Hematopoietic multipotent progenitor cell treated with erythropoietin and hydrocortisone succinate and interleukin-3 and kit ligand, for 8 days (in vitro differentiated cells): ENCODE measurements at regions not wholly inside any gene's neighbourhood (a gene's known extent, or its start where the extent isn't known, plus 50 kb on each side); places are given as distances from the start of the nearest gene placed in this dataset.
"Not testable (repeated sequence)": the region's sequence is repeated elsewhere in the genome, so short reads cannot be mapped to it uniquely, and the experiment has no call there.

Source experiments
- DNase-seq: peaks from one replicate; pipeline ENCODE4 v3.0.0-alpha.2; 2015

- DNase-seq: no peak
Observed at GRCh38 chr6:66161546-66162108, 454.6 kb upstream of the EYS start.

GRCh38 chr6:66159937-66160336 lies 452.9 kb upstream of the EYS start:
- DNase-seq: no peak

- no peak for DNase-seq
Observed at GRCh38 chr6:66153247-66153646, 446.2 kb upstream of the EYS start.

- DNase-seq: no peak
Observed at GRCh38 chr6:66149132-66149531, 442.1 kb upstream of the EYS start.

- DNase-seq: no peak
Observed at GRCh38 chr6:66145867-66146266, 438.8 kb upstream of the EYS start.

- no peak for DNase-seq
Observed at GRCh38 chr6:66134021-66134420, 427.0 kb upstream of the EYS start.

- no peak for DNase-seq
Observed at GRCh38 chr6:66128656-66129055, 421.6 kb upstream of the EYS start.

GRCh38 chr6:66128243-66128642 lies 421.2 kb upstream of the EYS start:
- no peak for DNase-seq

DNA sequence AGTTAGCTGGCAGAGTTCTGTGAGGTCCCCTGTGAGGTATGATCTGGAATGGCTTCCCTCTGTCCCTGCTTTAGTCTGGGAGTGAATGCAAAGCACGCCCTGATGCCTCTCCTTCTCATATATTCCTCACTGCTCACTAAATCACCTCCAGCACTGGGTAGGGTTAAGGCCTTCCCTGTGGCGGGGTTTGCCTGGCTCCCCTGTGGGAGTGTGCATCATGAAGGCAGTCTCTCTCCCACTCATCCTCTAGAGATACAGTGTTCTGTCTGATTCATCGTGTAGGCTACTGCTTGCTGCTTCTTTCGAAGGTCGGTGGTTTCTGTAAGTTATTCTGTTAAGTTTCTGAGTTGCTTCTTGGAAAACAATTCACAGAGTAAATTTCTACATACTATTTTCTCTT lies 420.0 kb upstream of the EYS start:
- no peak for DNase-seq

GRCh38 chr6:66126358-66126757 lies 419.3 kb upstream of the EYS start:
- DNase-seq: no peak

DNA sequence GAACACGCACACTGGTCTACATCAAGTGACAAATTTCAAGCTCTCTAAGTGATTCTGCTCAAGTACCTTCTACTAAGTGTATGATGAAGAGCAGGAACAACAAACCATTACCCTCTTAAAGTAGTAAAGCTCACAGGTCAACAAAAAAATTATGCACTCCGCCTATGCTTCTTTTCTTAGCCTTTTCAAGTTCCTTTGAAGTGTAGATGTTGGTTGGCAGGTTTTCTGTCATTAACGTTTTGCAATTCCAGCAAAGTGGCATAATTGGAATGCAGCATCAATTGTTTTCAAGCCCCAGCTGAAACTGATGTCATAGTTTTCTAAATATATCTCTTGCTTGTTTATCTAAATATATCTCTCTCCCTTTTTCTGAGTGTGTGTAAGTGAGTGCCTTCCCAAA lies 396.9 kb upstream of the EYS start:
- no peak for DNase-seq

- no peak for DNase-seq
Observed at GRCh38 chr6:66103354-66103753, 396.3 kb upstream of the EYS start.

DNA sequence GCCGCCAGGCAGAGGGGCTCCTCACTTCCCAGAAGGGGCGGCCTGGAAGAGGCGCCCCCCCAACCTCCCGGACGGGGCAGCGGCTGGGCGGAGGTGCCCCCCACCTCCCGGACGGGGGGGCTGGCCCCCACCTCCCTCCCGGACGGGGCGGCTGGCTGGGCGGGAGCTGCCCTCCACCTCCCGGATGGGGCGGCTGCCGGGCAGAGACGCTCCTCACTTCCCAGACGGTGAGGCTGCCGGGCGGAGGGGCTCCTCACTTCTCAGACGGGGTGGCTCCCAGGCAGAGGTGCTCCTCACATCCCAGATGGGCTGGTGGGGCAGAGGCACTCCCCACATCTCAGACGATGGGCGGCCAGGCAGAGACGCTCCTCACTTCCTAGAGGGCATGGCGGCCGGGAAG lies 389.7 kb upstream of the EYS start:
- no peak for DNase-seq

GRCh38 chr6:66094615-66095014 lies 387.6 kb upstream of the EYS start:
- no peak for DNase-seq

GRCh38 chr6:66092306-66092705 lies 385.3 kb upstream of the EYS start:
- DNase-seq: not testable (repeated sequence)

- DNase-seq: no peak
Observed at GRCh38 chr6:66086532-66086931, 379.5 kb upstream of the EYS start.

GRCh38 chr6:66082914-66083313 lies 375.9 kb upstream of the EYS start:
- DNase-seq: no peak

DNA sequence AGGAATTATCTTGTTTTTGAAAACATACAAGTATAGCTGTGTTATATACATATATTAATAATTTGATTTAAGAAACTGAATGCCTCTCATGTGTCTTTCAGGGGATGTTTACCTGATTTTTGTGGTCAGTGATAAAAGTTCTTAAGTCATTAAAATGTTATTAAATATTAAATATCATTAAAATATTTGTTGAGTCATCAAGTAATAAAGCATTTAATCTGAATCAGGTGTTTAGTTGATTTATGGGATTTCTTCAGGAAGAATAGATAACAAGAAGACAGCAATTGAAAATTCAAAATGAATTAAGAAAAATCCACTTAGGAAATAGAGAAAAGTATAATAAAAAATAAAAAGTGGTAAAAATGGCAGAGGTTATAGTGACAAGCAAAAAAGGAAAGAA lies 361.9 kb upstream of the EYS start:
- no peak for DNase-seq

DNA sequence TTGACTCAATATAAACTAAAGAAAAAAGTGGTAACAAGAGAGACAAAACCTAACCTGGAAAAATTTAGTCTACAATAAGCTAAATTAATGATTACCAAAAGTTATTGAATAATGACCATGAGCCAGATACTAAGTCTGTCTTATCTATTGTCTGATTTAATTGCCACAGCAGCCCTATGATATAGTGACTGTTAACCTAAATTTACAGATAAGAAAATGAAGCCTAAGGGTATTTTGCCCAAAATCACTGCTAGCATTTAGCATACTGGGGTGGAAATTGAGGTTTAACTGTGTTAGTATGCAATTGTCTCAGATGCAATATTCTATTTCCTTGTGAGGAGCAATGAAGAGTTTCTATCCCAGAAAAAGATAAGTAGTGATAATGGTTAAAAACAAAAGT lies 361.0 kb upstream of the EYS start:
- DNase-seq: no peak

DNA sequence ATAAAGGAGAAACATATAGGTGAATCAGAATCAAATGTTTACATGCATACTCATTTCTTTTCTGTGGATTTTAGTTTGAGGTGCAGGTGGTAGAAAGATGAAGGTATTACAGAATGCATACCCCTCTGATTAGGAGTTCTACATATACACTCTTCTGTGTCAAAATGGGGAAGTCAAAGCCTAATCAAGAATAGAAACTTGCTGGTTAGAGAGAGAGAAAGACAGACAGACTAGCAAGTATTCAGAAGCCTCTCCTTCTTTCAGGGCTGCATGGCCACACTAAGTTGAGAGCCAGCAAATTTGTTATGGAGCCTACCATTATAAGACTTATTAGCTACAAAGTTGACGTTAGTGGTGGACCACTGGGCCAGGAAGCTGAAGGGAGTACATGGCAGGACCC lies 358.3 kb upstream of the EYS start:
- DNase-seq: no peak

DNA sequence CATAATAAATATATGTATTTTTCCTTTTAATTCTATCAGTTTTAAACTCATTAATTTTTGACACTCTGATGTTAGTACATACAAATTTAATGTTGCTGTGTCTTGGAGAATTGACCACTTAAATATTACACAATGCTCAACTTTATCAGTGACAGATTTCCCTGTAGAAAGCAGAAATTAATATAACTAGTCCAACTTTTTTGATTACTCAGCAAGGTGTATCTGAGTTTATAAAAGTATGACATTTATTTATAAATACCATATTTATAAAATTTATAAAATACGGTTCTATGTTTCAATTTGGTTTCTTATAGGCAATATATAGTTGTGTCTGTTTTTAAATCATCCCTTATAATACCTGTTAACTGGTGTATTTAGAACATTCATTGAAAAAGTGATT lies 350.0 kb upstream of the EYS start:
- no peak for DNase-seq

- no peak for DNase-seq
Observed at GRCh38 chr6:66054967-66055366, 347.9 kb upstream of the EYS start.

- DNase-seq: no peak
Observed at GRCh38 chr6:66051812-66052211, 344.8 kb upstream of the EYS start.

DNA sequence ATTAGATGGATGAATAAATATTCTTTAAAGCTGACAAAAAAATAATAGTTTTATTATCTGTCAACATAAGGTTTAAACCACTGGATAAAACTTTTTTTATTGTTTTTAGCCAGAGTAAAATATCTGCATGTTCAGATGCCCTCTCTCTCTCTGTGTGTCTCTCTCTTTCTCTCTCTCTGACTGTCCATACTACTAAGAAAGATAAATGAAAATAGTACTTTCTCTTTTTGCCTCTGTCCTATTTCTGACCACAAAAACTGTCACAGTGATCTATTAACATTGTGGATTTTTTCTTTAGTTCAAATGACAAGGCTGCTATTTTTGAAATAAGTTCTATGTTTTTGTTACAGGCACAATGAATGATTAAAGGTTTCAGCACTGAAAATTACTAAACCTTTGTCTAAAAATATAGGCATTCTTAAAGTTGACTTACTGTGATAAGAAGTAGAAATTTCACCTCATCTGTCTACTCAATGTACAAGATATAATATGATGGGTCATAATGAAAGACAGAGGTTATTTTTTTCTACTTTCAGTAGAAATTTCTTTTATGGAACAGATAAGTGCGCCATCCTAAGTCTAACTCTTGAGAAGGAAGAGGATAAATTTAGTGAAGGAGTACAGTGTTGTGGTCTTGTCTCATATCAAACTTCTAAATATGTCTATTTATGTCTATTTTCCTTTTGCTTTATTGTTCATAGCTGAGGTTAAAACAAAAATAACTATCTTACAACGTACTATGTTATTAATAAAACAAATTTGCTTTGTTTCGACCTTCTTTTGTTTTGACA lies 341.9 kb upstream of the EYS start:
- DNase-seq: no peak

DNA sequence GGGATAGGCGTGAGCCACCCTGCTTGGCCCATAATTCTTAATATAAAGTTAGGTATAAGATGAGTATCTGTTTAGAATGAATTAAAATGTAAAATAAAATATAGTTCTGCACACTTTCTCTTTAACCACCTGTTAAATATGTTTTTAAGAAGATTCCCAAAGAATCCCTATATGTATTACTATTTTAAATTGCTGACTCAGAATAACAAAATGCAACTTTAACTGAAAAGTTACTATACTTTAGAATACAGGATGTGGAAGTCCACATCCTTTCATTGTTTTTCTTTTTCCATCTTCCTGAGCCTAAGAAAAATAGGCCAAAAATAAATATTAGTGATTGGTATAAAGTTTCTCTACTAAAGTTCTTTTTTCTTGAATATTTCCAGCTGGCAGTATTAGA lies 325.6 kb upstream of the EYS start:
- DNase-seq: no peak
